Fibroblast of skin of left biceps (primary cell): ENCODE measurements at regions not wholly inside any gene's neighbourhood (a gene's known extent, or its start where the extent isn't known, plus 50 kb on each side); places are given as distances from the start of the nearest gene placed in this dataset.

Source experiments
- DNase-seq, 2 experiments: peaks; one replicate each; pipeline ENCODE4 v3.0.0-alpha.2; 2013; ENCODE audit warnings: low read depth in 2 of 2

GRCh38 chr11:70625582-70626518 lies 227.5 kb downstream of the CTTN start:
- DNase-seq = no peak

- no peak for DNase-seq
Measured at GRCh38 chr11:70627219-70627618, 228.9 kb downstream of the CTTN start.

DNA sequence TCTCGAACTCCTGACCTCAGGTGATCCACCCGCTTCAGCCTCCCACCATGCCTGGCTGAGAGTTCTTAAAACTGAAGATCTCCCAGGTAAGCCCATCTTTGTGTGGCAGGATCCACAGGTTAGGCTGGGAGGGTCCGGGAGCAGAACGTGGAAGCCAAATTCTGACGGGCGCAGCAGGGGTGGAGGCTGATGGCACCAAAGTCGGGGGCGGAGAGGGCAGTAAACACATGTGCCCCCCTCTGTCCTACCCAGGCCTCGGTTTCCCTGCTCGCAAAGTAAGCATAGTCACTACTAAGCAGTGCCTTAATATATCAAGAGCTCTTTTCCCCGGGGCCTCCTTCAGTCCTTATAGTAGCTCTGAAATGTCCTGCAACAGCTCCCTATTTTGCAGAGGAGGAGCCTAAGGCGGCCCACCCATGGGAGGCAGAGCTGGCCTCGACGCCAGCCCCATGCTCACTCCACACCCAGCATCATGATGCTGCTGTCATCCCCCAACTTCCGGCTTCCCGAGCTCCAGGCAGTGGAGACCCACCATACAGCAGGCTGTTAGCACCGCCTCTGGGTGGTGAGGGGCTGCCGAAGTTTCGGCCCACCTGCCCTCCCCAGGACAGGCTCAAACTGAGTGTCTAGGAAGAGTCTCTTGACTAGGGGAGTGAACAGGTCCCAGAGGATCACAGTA lies 230.0 kb downstream of the CTTN start:
- DNase-seq = no peak

DNA sequence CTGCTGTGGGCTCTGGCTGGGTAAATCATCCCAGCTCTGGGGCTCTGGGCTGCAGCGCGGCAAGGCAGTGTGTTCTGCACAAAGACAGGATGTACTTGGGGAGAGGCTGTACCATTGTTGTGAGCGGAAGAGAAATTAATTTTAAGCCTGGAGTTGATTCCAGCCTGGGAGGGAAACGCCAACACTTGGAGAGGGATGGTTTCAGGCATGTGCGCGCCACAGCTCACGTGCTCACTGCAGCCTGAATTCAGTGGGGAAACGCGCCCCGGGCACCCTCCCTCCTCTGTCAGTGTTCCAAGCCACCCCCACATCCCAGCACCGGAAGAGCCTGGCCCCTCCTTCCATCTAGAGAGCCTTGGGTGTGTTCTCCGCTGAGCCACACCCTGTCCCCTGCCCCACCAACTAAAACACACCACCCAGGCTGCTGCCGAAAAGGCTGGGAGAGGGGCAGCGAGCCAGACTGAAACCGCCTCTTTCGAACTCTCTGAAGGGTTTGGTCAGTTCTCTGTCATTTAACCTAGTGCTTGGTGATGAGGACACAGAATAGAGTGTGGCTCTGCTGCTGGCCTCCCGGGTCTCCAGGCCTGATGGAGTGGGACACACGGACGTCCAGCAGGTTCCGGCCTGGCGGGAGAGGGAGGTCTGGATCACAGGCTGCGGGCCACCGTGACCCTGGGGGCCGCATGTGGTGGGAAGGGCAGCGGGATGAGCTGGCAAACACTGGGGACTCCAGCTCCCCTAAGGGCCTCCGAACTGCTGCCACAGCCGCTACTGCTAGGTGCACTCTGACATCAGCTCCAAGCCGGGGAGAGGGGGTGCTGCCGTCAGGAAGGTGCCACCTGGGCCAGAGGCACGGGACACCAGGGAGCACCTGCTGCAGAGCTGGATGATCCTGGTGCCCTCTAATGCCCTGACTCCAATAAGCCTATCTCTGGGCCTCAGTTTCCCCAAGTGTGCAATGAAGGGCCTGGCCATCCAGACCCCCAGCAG lies 230.8 kb downstream of the CTTN start:
- DNase-seq = no peak

- no peak for DNase-seq
Measured at GRCh38 chr11:70630068-70630467, 231.7 kb downstream of the CTTN start.

DNA sequence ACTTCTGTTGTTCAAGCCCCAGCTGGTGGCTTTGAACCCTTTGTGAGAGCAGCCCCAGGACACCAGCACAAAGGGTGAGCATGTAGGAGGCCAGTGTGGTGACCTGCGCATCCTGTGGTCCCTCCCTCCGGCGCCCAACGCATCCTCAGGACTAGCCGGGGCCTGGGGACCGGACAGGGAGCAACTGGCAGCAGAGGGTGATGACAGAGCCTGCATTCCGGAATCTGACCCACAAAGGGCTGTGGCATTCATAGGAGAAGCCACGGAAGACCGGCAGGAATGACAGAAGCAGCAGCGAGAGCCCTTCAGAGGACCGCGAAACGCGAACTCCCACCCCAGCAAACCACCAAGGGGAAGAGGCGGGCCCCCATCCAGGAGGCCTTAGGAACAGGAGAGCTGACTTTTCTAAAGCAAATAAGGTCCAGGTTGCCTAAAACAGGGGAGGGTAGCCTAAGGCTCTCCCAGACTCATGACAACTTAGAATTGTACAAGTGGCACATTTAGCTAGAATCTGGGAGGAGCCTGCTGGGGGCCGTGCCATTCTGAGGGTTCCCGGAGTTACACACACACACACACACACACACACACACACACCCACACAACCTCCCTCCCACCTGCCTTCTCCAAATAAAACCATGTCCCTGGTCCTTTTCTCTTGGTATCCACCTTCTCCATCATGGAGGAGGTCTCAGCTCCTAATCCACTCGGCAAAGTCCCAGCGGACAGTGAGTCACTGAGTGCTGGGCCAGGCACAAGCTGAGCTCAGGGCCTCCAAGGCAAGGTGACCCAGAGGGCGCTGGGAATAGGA lies 232.7 kb downstream of the CTTN start:
- no peak for DNase-seq

GRCh38 chr11:70631624-70632047 lies 233.3 kb downstream of the CTTN start:
- DNase-seq = no peak

- no peak for DNase-seq
Measured at GRCh38 chr11:70633610-70634009, 235.3 kb downstream of the CTTN start.

GRCh38 chr11:70636659-70637058 lies 238.3 kb downstream of the CTTN start:
- no peak for DNase-seq

- no peak for DNase-seq
Measured at GRCh38 chr11:70637186-70637800, 239.0 kb downstream of the CTTN start.

GRCh38 chr11:70637949-70638583 lies 239.7 kb downstream of the CTTN start:
- DNase-seq = no peak

- no peak for DNase-seq
Measured at GRCh38 chr11:70640408-70640807, 242.1 kb downstream of the CTTN start.

GRCh38 chr11:70641369-70641768 lies 243.0 kb downstream of the CTTN start:
- no peak for DNase-seq

- DNase-seq = no peak
Measured at GRCh38 chr11:70642266-70642665, 243.9 kb downstream of the CTTN start.

DNA sequence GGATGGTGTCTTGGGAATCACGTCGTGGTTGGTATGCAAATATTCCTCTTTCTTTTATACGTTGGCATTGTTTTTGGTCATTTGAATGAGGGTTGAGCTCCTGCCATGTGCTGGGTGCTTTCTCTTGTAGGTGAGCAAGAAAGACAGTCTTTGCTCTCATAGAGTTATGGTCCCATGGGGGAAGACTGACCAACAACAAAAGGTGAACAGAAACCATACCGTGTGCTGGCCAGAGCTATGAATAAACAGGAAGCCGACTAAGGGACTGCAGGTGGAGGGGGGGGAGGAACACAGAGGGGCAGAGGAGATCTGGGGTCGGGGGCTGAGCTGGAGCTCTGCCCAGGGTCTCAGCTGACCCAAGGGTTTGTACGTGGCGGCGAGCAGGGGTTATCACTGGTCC lies 245.3 kb downstream of the CTTN start:
- no peak for DNase-seq

GRCh38 chr11:70644343-70645060 lies 246.2 kb downstream of the CTTN start:
- no peak for DNase-seq

- DNase-seq = no peak
Measured at GRCh38 chr11:70645537-70645936, 247.2 kb downstream of the CTTN start.

GRCh38 chr11:70646272-70647049 lies 248.1 kb downstream of the CTTN start:
- DNase-seq = no peak
